Hepatocyte (in vitro differentiated cells): ENCODE measurements at regions not wholly inside any gene's neighbourhood (a gene's known extent, or its start where the extent isn't known, plus 50 kb on each side); places are given as distances from the start of the nearest gene placed in this dataset.

Experiments
- DNase-seq: peaks from one replicate; pipeline ENCODE4 v3.0.0-alpha.2; 2016; ENCODE audit warnings: low spot score
- H2AFZ ChIP-seq: fragments of 200-600 bp; sonication (generic); 2 replicates; pipeline ENCODE4 v1.6.0; 2016; ENCODE audit warnings: antibody characterized with exemption, mild to moderate bottlenecking
- H3K27ac ChIP-seq: fragments of 200-600 bp; sonication (generic); 2 replicates; pipeline ENCODE4 v1.5.1; 2016; ENCODE audit warnings: mild to moderate bottlenecking
- H3K27me3 ChIP-seq: fragments of 200-600 bp; sonication (generic); 2 replicates; pipeline ENCODE4 v1.6.1; 2016
- H3K36me3 ChIP-seq: fragments of 200-600 bp; sonication (generic); replicated peaks from 2 replicates; pipeline ENCODE4 v1.5.1; 2016; ENCODE audit warnings: low read depth; ENCODE audit not compliant: insufficient read depth
- H3K4me1 ChIP-seq: fragments of 200-600 bp; sonication (generic); 2 replicates; pipeline ENCODE4 v1.5.1; 2016; ENCODE audit warnings: mild to moderate bottlenecking, moderate library complexity; ENCODE audit not compliant: insufficient read depth
- H3K4me2 ChIP-seq: fragments of 200-600 bp; sonication (generic); 2 replicates; pipeline ENCODE4 v1.6.0; 2016
- H3K4me3 ChIP-seq: fragments of 200-600 bp; sonication (generic); 2 replicates; pipeline ENCODE4 v1.5.1; 2016; ENCODE audit warnings: mild to moderate bottlenecking
- H3K79me2 ChIP-seq: fragments of 200-600 bp; sonication (generic); 2 replicates; pipeline ENCODE4 v1.6.0; 2017; ENCODE audit warnings: mild to moderate bottlenecking
- H3K9me2 ChIP-seq: fragments of 200-600 bp; sonication (generic); replicated peaks from 2 replicates; pipeline ENCODE4 v1.6.0; 2017; ENCODE audit warnings: mild to moderate bottlenecking; ENCODE audit not compliant: insufficient read depth
- H3K9me3 ChIP-seq: fragments of 200-600 bp; sonication (generic); 2 replicates; pipeline ENCODE4 v1.5.1; 2016; ENCODE audit warnings: low read depth, mild to moderate bottlenecking
- H4K20me1 ChIP-seq: fragments of 200-600 bp; sonication (generic); 2 replicates; pipeline ENCODE4 v1.6.0; 2016; ENCODE audit warnings: mild to moderate bottlenecking; ENCODE audit not compliant: insufficient read depth, poor library complexity, severe bottlenecking
- CTCF ChIP-seq: fragments of 200-600 bp; sonication (generic); IDR thresholded peaks from 2 replicates; pipeline ENCODE4 v1.5.1; 2016; ENCODE audit warnings: antibody characterized with exemption, mild to moderate bottlenecking; ENCODE audit not compliant: poor library complexity
- EZH2 ChIP-seq: fragments of 200-600 bp; sonication (generic); IDR thresholded peaks from 2 replicates; pipeline ENCODE4 v1.6.1; 2016; ENCODE audit warnings: antibody characterized with exemption, mild to moderate bottlenecking, borderline replicate concordance
- EZH2phosphoT487 ChIP-seq: fragments of 200-600 bp; sonication (generic); IDR thresholded peaks from one replicate; pipeline ENCODE4 v1.6.1; 2018; ENCODE audit warnings: antibody characterized with exemption, mild to moderate bottlenecking, low read depth, moderate library complexity; ENCODE audit not compliant: unreplicated experiment, severe bottlenecking
- WGBS: methylation state at CpG from one replicate; pipeline ENCODE4 v1.1.6; 2016; ENCODE audit warnings: low lambda C conversion rate; ENCODE audit errors: missing lambda C conversion rate; 5-methylcytosine and 5-hydroxymethylcytosine counted together

GRCh38 chr14:30484976-30485375 is 74.0 kb upstream of the G2E3 start:
- 79% methylated on average over 1 of the region's 1 CpG for WGBS
- no peaks in the 10 kb centered on the region for H3K27me3 ChIP-seq
- H3K36me3 ChIP-seq = no peaks in the 10 kb centered on the region
- H3K9me3 ChIP-seq = no peaks in the 10 kb centered on the region
- TF ChIP-seq CTCF (no peak), EZH2 (no peak), EZH2phosphoT487 (no peak)
- H3K9me2 ChIP-seq = no peaks in the 10 kb centered on the region
- no peak overlapping the region for H3K4me2 ChIP-seq
- H3K4me3 ChIP-seq = no peak overlapping the region
- H3K27ac ChIP-seq = no peak overlapping the region
- no peaks in the 10 kb centered on the region for H4K20me1 ChIP-seq
- H3K79me2 ChIP-seq = no peaks in the 10 kb centered on the region
- H2AFZ ChIP-seq = no peak overlapping the region
- H3K4me1 ChIP-seq = no peaks in the 10 kb centered on the region
- DNase-seq = no peak

GRCh38 chr14:30496852-30497251 is 62.1 kb upstream of the G2E3 start:
- H3K4me2 ChIP-seq = no peak overlapping the region
- H3K79me2 ChIP-seq = no peaks in the 10 kb centered on the region
- no peaks in the 10 kb centered on the region for H3K9me3 ChIP-seq
- H3K36me3 ChIP-seq = no peaks in the 10 kb centered on the region
- no peak overlapping the region for H3K4me3 ChIP-seq
- H3K27ac ChIP-seq = no peak overlapping the region
- no peak for DNase-seq
- H3K27me3 ChIP-seq = no peaks in the 10 kb centered on the region
- TF ChIP-seq CTCF (no peak), EZH2 (no peak), EZH2phosphoT487 (no peak)
- WGBS = 75% methylated on average over 1 of the region's 1 CpG
- H2AFZ ChIP-seq = no peak overlapping the region
- H3K9me2 ChIP-seq = no peaks in the 10 kb centered on the region
- no peaks in the 10 kb centered on the region for H3K4me1 ChIP-seq
- no peaks in the 10 kb centered on the region for H4K20me1 ChIP-seq

GRCh38 chr14:30499358-30499757 is 59.6 kb upstream of the G2E3 start:
- H3K4me1 ChIP-seq = no peaks in the 10 kb centered on the region
- no peaks in the 10 kb centered on the region for H3K36me3 ChIP-seq
- H3K27me3 ChIP-seq = no peaks in the 10 kb centered on the region
- no peak overlapping the region for H3K4me3 ChIP-seq
- no peak overlapping the region for H3K27ac ChIP-seq
- H3K9me2 ChIP-seq = no peaks in the 10 kb centered on the region
- H3K79me2 ChIP-seq = no peaks in the 10 kb centered on the region
- H3K4me2 ChIP-seq = no peak overlapping the region
- TF ChIP-seq CTCF (no peak), EZH2phosphoT487 (no peak), EZH2 (no peak)
- H2AFZ ChIP-seq = no peak overlapping the region
- no peaks in the 10 kb centered on the region for H4K20me1 ChIP-seq
- H3K9me3 ChIP-seq = no peaks in the 10 kb centered on the region
- no peak for DNase-seq

GRCh38 chr14:30500222-30500621 is 58.7 kb upstream of the G2E3 start:
- no peak for TF ChIP-seq CTCF
- no peak for TF ChIP-seq EZH2phosphoT487
- no peak for TF ChIP-seq EZH2

More at GRCh38 chr14:30500222-30500621, 58.7 kb upstream of the G2E3 start:
- Histone ChIP-seq H3K4me2 (no peak overlapping the region), H3K4me3 (no peak overlapping the region), H3K79me2 (no peaks in the 10 kb centered on the region), H3K27ac (no peak overlapping the region), H3K27me3 (no peaks in the 10 kb centered on the region), H3K4me1 (no peaks in the 10 kb centered on the region), H2AFZ (no peak overlapping the region), H3K9me3 (no peaks in the 10 kb centered on the region), H3K36me3 (no peaks in the 10 kb centered on the region), H4K20me1 (no peaks in the 10 kb centered on the region), H3K9me2 (no peaks in the 10 kb centered on the region)
- WGBS = 90% methylated on average over 2 of the region's 2 CpGs
- no peak for DNase-seq
